HUES48 (cell line): ENCODE measurements at regions not wholly inside any gene's neighbourhood (a gene's known extent, or its start where the extent isn't known, plus 50 kb on each side); places are given as distances from the start of the nearest gene placed in this dataset.
"Not testable (repeated sequence)": the region's sequence is repeated elsewhere in the genome, so short reads cannot be mapped to it uniquely, and the experiment has no call there.

Source experiments
- H3K27ac ChIP-seq: one replicate; pipeline ENCODE4 v1.7.0; 2013; ENCODE audit warnings: low read depth, low read length, inconsistent platforms
- H3K27me3 ChIP-seq: 2 replicates; pipeline ENCODE4 v1.6.1; 2013; ENCODE audit warnings: mild to moderate bottlenecking, low read length; ENCODE audit not compliant: control insufficient read depth, insufficient read depth
- H3K36me3 ChIP-seq: 2 replicates; pipeline ENCODE4 v1.6.1; 2013; ENCODE audit warnings: low read length; ENCODE audit not compliant: control insufficient read depth, insufficient read depth
- H3K4me1 ChIP-seq: 2 replicates; pipeline ENCODE4 v1.6.1; 2013; ENCODE audit warnings: mild to moderate bottlenecking, low read length; ENCODE audit not compliant: control insufficient read depth, insufficient read depth
- H3K4me3 ChIP-seq: 2 replicates; pipeline ENCODE4 v1.5.1; 2013; ENCODE audit warnings: mild to moderate bottlenecking, low read depth, low read length
- H3K9ac ChIP-seq: 2 replicates; pipeline ENCODE4 v1.6.1; 2013; ENCODE audit warnings: mild to moderate bottlenecking, low read depth, low read length, moderate library complexity
- H3K9me3 ChIP-seq: 2 replicates; pipeline ENCODE4 v1.6.1; 2013; ENCODE audit warnings: low read length; ENCODE audit not compliant: control insufficient read depth, insufficient read depth

- no peak overlapping the region for H3K27ac ChIP-seq
- no peak overlapping the region for H3K9ac ChIP-seq
- no peaks in the 10 kb centered on the region for H3K36me3 ChIP-seq
- no peaks in the 10 kb centered on the region for H3K4me1 ChIP-seq
- H3K9me3 ChIP-seq: 0 out of 2 replicates have a peak, but pooled peaks cover 4% of the 10 kb centered on the region
- H3K4me3 ChIP-seq: no peak overlapping the region
- H3K27me3 ChIP-seq: no peaks in the 10 kb centered on the region
Measured at GRCh38 chr2:16361261-16361995, 304.2 kb downstream of the CYRIA start.

- Histone ChIP-seq H3K27ac (no peak overlapping the region), H3K27me3 (no peaks in the 10 kb centered on the region), H3K4me3 (no peak overlapping the region), H3K4me1 (no peaks in the 10 kb centered on the region), H3K9ac (no peak overlapping the region), H3K36me3 (no peaks in the 10 kb centered on the region), H3K9me3 (0 out of 2 replicates have a peak, but pooled peaks cover 4% of the 10 kb centered on the region)
Measured at GRCh38 chr2:16359961-16360360, 305.7 kb downstream of the CYRIA start.

GRCh38 chr2:16357188-16357587 is 308.4 kb downstream of the CYRIA start:
- H3K27me3 ChIP-seq: no peaks in the 10 kb centered on the region
- H3K9me3 ChIP-seq: peaks cover 12% of the 10 kb centered on the region
- H3K9ac ChIP-seq: no peak overlapping the region
- no peaks in the 10 kb centered on the region for H3K4me1 ChIP-seq
- H3K36me3 ChIP-seq: no peaks in the 10 kb centered on the region
- H3K27ac ChIP-seq: no peak overlapping the region
- no peak overlapping the region for H3K4me3 ChIP-seq

- H3K9me3 ChIP-seq: peaks cover 24% of the 10 kb centered on the region
- H3K27ac ChIP-seq: no peak overlapping the region
- H3K4me3 ChIP-seq: no peak overlapping the region
- H3K36me3 ChIP-seq: no peaks in the 10 kb centered on the region
- H3K27me3 ChIP-seq: no peaks in the 10 kb centered on the region
- H3K9ac ChIP-seq: no peak overlapping the region
- no peaks in the 10 kb centered on the region for H3K4me1 ChIP-seq
Measured at GRCh38 chr2:16351541-16351940, 314.1 kb downstream of the CYRIA start.

- Histone ChIP-seq H3K27ac (no peak overlapping the region), H3K4me3 (no peak overlapping the region), H3K27me3 (no peaks in the 10 kb centered on the region), H3K9me3 (peaks cover 24% of the 10 kb centered on the region), H3K4me1 (no peaks in the 10 kb centered on the region), H3K9ac (no peak overlapping the region), H3K36me3 (no peaks in the 10 kb centered on the region)
Measured at GRCh38 chr2:16351137-16351536, 314.5 kb downstream of the CYRIA start.

GRCh38 chr2:16350211-16350610 is 315.4 kb downstream of the CYRIA start:
- Histone ChIP-seq H3K27ac (no peak overlapping the region), H3K27me3 (no peaks in the 10 kb centered on the region), H3K4me1 (no peaks in the 10 kb centered on the region), H3K9ac (no peak overlapping the region), H3K9me3 (peaks cover 24% of the 10 kb centered on the region), H3K36me3 (no peaks in the 10 kb centered on the region), H3K4me3 (no peak overlapping the region)

- Histone ChIP-seq H3K36me3 (no peaks in the 10 kb centered on the region), H3K27me3 (no peaks in the 10 kb centered on the region), H3K9me3 (peaks cover 24% of the 10 kb centered on the region), H3K27ac (no peak overlapping the region), H3K4me1 (no peaks in the 10 kb centered on the region), H3K9ac (no peak overlapping the region), H3K4me3 (no peak overlapping the region)
Measured at GRCh38 chr2:16349811-16350210, 315.8 kb downstream of the CYRIA start.

GRCh38 chr2:16348821-16349515 is 316.7 kb downstream of the CYRIA start:
- no peaks in the 10 kb centered on the region for H3K27me3 ChIP-seq
- peaks cover 24% of the 10 kb centered on the region for H3K9me3 ChIP-seq
- no peak overlapping the region for H3K27ac ChIP-seq
- no peak overlapping the region for H3K4me3 ChIP-seq
- H3K4me1 ChIP-seq: no peaks in the 10 kb centered on the region
- H3K36me3 ChIP-seq: no peaks in the 10 kb centered on the region
- H3K9ac ChIP-seq: no peak overlapping the region

- H3K36me3 ChIP-seq: no peaks in the 10 kb centered on the region
- H3K9me3 ChIP-seq: peaks cover 14% of the 10 kb centered on the region
- H3K4me1 ChIP-seq: no peaks in the 10 kb centered on the region
- no peak overlapping the region for H3K9ac ChIP-seq
- H3K27me3 ChIP-seq: no peaks in the 10 kb centered on the region
- H3K4me3 ChIP-seq: no peak overlapping the region
- no peak overlapping the region for H3K27ac ChIP-seq
Measured at GRCh38 chr2:16346671-16347070, 319.0 kb downstream of the CYRIA start.

- not testable (repeated sequence) for H3K4me3 ChIP-seq, H3K9ac ChIP-seq, H3K27me3 ChIP-seq, H3K4me1 ChIP-seq, H3K27ac ChIP-seq, H3K36me3 ChIP-seq, H3K9me3 ChIP-seq
Measured at GRCh38 chr2:16345231-16345630, 320.4 kb downstream of the CYRIA start.

- Histone ChIP-seq H3K9me3 (peaks cover 3% of the 10 kb centered on the region; the same call in 1 of the 2 replicates), H3K9ac (no peak overlapping the region), H3K36me3 (no peaks in the 10 kb centered on the region), H3K27ac (no peak overlapping the region), H3K4me1 (peaks cover 7% of the 10 kb centered on the region; the same call in 1 of the 2 replicates), H3K27me3 (no peaks in the 10 kb centered on the region), H3K4me3 (no peak overlapping the region)
Measured at GRCh38 chr2:16339206-16339605, 326.4 kb downstream of the CYRIA start.
